Uterus (tissue), 3 donors: ENCODE measurements at regions not wholly inside any gene's neighbourhood (a gene's known extent, or its start where the extent isn't known, plus 50 kb on each side); places are given as distances from the start of the nearest gene placed in this dataset.

Experiments used
- DNase-seq, 2 donors: peaks; one replicate each; pipeline ENCODE4 v3.0.0-alpha.2; 2019 to 2020
- H3K27ac ChIP-seq, 2 donors: fragments of 200-600 bp; sonication (generic); 1 replicate in 1 of 2; 2 replicates in 1 of 2; pipeline ENCODE4 v1.5.1; 2016 to 2018
- H3K27me3 ChIP-seq, 2 donors: fragments of 200-600 bp; sonication (generic); one replicate each; pipeline ENCODE4 v1.5.1; 2018 to 2019; ENCODE audit warnings: control low read depth in 1 of 2
- H3K36me3 ChIP-seq, 2 donors: fragments of 200-600 bp; sonication (generic); one replicate each; pipeline ENCODE4 v1.5.1; 2019; ENCODE audit warnings: control low read depth in 1 of 2
- H3K4me1 ChIP-seq, 2 donors: fragments of 200-600 bp; sonication (generic); one replicate each; pipeline ENCODE4 v1.5.1; 2018 to 2019; ENCODE audit warnings: control low read depth in 1 of 2
- H3K4me3 ChIP-seq, 2 donors: fragments of 200-600 bp; sonication (generic); 1 replicate in 1 of 2; 2 replicates in 1 of 2; pipeline ENCODE4 v1.5.1; 2018 to 2019; ENCODE audit warnings: mild to moderate bottlenecking in 1 of 2
- H3K9me3 ChIP-seq, 2 donors: fragments of 200-600 bp; sonication (generic); one replicate each; pipeline ENCODE4 v1.5.1; 2019; ENCODE audit warnings: control low read depth in 1 of 2
- POLR2A ChIP-seq, 2 donors: fragments of 450-650 bp; IDR thresholded peaks; one replicate each; pipeline ENCODE4 v1.6.1; 2016; ENCODE audit warnings: antibody characterized with exemption in 2 of 2, mild to moderate bottlenecking in 1 of 2, moderate library complexity in 1 of 2
- intact Hi-C: fragments of 100-400 bp; cut with DNase I; formaldehyde crosslinking; loops from one replicate; pipeline ENCODE4 v1.15.1; 2023; ENCODE audit warnings: low total_unique reads
- TF ChIP-seq, protein P1 (sequence below), 4 experiments: fragments of 200-600 bp in 2 of 4; fragments of 450-650 bp in 2 of 4; sonication (generic) in 2 of 4; IDR thresholded peaks; one replicate each; pipeline ENCODE4 v1.5.1; 2016 to 2019; ENCODE audit warnings: antibody characterized with exemption in 4 of 4, mild to moderate bottlenecking in 2 of 4, moderate library complexity in 1 of 4
- donor health status: DM: yes; HTN: yes; CAD: no.

DNA sequence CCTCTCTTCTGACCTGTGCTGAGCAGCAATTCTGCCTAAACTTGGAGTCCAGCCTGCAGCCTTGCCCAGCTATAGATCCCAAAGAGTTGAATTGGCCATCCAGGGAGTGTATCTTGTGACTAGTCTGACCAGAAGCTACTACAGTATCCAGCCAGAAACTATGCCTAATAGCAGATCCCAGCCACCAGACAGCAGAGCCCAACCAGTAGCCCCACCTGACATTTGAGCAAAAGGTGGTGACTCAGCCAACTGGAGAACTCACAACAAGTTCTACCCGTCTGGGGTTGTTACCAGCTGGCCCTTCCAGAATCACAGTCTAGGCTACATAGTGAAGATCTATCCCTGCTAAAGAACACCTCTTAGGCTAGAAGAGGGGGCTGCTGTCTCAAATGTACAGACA, 315.0 kb downstream of the CRPPA start:
- peaks cover 0 to 16% of the 10 kb centered on the region in 2 donors for H3K9me3 ChIP-seq
- no peaks in the 10 kb centered on the region for H3K27me3 ChIP-seq
- DNase-seq: no peak
- no peaks in the 10 kb centered on the region for H3K4me1 ChIP-seq
- TF ChIP-seq POLR2A (IDR thresholded peaks at IDR 0.05): no peak
- TF ChIP-seq, protein P1, sequence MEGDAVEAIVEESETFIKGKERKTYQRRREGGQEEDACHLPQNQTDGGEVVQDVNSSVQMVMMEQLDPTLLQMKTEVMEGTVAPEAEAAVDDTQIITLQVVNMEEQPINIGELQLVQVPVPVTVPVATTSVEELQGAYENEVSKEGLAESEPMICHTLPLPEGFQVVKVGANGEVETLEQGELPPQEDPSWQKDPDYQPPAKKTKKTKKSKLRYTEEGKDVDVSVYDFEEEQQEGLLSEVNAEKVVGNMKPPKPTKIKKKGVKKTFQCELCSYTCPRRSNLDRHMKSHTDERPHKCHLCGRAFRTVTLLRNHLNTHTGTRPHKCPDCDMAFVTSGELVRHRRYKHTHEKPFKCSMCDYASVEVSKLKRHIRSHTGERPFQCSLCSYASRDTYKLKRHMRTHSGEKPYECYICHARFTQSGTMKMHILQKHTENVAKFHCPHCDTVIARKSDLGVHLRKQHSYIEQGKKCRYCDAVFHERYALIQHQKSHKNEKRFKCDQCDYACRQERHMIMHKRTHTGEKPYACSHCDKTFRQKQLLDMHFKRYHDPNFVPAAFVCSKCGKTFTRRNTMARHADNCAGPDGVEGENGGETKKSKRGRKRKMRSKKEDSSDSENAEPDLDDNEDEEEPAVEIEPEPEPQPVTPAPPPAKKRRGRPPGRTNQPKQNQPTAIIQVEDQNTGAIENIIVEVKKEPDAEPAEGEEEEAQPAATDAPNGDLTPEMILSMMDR (IDR thresholded peaks at IDR 0.05): no peak
- H3K36me3 ChIP-seq: no peaks in the 10 kb centered on the region
- H3K4me3 ChIP-seq: no peak overlapping the region
- intact Hi-C loops: no loop called here
- H3K27ac ChIP-seq: no peak overlapping the region

DNA sequence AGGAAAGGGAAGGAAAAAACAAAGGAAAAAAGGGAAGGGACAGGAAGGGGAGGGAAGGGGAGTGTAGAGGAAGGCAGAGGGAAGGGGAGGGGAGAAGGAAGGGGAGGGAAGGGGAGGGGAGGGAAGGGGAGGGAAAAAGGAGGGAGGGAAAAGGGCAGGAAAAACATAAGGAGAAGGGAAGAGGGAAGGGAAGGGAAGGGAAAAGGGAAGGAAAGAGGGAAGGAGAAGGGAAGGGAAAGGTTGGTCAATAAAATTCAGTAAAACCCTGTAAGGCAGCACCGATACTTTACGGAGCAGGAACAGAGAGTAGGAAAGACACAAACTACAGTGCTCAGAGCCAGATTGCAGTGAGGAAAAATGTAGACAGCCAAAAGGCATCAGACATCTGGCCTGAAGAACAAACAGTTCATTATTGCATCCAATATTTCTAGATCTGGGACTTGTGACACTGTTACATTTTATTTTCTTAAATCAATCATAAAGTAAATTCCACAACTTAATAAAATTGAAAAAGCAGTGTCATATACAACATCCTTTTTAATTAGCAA, 322.0 kb downstream of the CRPPA start:
- intact Hi-C loops: no loop called here
- no peak for DNase-seq
- TF ChIP-seq, protein P1 (IDR thresholded peaks at IDR 0.05): no peak
- no peak for TF ChIP-seq POLR2A (IDR thresholded peaks at IDR 0.05)

DNA sequence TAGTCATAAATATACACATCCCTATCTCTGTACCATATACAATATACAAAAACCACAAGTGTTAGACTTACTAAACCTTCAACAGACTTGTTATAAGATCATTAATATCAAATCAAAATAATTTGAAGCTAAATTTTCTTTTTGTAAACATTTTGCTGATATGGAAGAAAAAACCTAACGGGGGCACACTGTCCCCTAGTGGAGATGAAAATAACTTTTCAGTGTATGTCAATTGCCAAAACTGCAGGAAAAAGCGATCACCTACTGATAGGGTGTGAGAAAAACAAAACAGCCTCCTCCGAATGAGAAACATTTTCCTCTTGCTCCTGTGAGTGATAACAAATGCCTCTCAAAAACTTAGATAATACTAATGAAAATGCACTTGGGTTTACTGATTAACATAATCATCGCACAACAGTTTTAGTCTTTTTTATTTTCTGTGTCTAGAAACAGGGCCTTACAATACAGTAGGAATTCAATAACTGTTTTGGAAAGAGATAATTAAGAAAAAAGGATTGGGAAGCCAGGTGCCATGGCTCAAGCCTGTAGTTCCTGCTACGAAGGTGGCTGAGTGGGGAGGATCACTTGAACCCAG, 322.7 kb downstream of the CRPPA start:
- intact Hi-C loops: no loop called here
- TF ChIP-seq, protein P1 (IDR thresholded peaks at IDR 0.05): peak in 2 of 4 experiments; percentile 27 to 29
- no peak for TF ChIP-seq POLR2A (IDR thresholded peaks at IDR 0.05)
- no peaks in the 10 kb centered on the region for H3K4me1 ChIP-seq

More for the DNA sequence above, 322.0 kb downstream of the CRPPA start:
- Histone ChIP-seq H3K4me1 (no peaks in the 10 kb centered on the region), H3K4me3 (no peak overlapping the region), H3K9me3 (no peaks in the 10 kb centered on the region), H3K27me3 (no peaks in the 10 kb centered on the region), H3K36me3 (no peaks in the 10 kb centered on the region), H3K27ac (no peak overlapping the region)

GRCh38 chr7:16098058-16098457, 323.3 kb downstream of the CRPPA start:
- Histone ChIP-seq H3K27me3 (no peaks in the 10 kb centered on the region), H3K4me1 (no peaks in the 10 kb centered on the region), H3K9me3 (no peaks in the 10 kb centered on the region), H3K4me3 (no peak overlapping the region), H3K27ac (no peak overlapping the region), H3K36me3 (no peaks in the 10 kb centered on the region)
- TF ChIP-seq, protein P1 (IDR thresholded peaks at IDR 0.05): no peak
- no peak for TF ChIP-seq POLR2A (IDR thresholded peaks at IDR 0.05)
- intact Hi-C loops: no loop called here
- DNase-seq: no peak

More for the DNA sequence above, 322.7 kb downstream of the CRPPA start:
- DNase-seq: no peak
- no peak overlapping the region for H3K27ac ChIP-seq
- H3K27me3 ChIP-seq: no peaks in the 10 kb centered on the region
- H3K9me3 ChIP-seq: no peaks in the 10 kb centered on the region
- no peak overlapping the region for H3K4me3 ChIP-seq
- H3K36me3 ChIP-seq: no peaks in the 10 kb centered on the region

GRCh38 chr7:16095171-16095950, 326.0 kb downstream of the CRPPA start:
- no peak overlapping the region for H3K4me3 ChIP-seq
- no peaks in the 10 kb centered on the region for H3K4me1 ChIP-seq
- H3K36me3 ChIP-seq: no peaks in the 10 kb centered on the region
- no peak for TF ChIP-seq POLR2A (IDR thresholded peaks at IDR 0.05)
- TF ChIP-seq, protein P1 (IDR thresholded peaks at IDR 0.05): no peak
- H3K27me3 ChIP-seq: no peaks in the 10 kb centered on the region
- no peak overlapping the region for H3K27ac ChIP-seq
- no peaks in the 10 kb centered on the region for H3K9me3 ChIP-seq
- no peak for DNase-seq
- intact Hi-C loops: no loop called here
